K562 (cell line): ENCODE measurements at regions not wholly inside any gene's neighbourhood (a gene's known extent, or its start where the extent isn't known, plus 50 kb on each side); places are given as distances from the start of the nearest gene placed in this dataset.

Experiments used
- ATAC-seq: fragments of 200-7000 bp; cut with Tn5 transposase; 3 replicates; pipeline ENCODE4 v1.9.1; 2020; ENCODE audit warnings: moderate library complexity
- BruUV-seq: library from RNA; stranded (reverse); fragments of 400-500 nt; replicated peaks from 2 replicates; lab custom pipeline; 2021; lab: Mats Ljungman, UMichigan
- CTCF ChIA-PET: fragments of 300-600 bp; formaldehyde crosslinking; extraction: SDS; loops from one replicate; lab custom pipeline; 2021; ENCODE audit warnings: low intra/inter-chr PET ratio; lab: Yijun Ruan, JAX
- POLR2A ChIA-PET: fragments of 300-600, 350-650 bp; sonication (Branson Sonifier 250); formaldehyde crosslinking; extraction: SDS; loops from one replicate; lab custom pipeline; 2021; ENCODE audit warnings: antibody characterized with exemption, inconsistent platforms; lab: Yijun Ruan, JAX
- DNase-seq, 4 experiments: peaks; one replicate each; pipeline versions ENCODE4 v3.0.0 to v3.0.0-alpha.2; 2011 to 2018; ENCODE audit warnings: low spot score in 3 of 4, mixed read lengths in 3 of 4; ENCODE audit errors: extremely low read depth in 1 of 4
- FAIRE-seq: peaks from 2 replicates; lab custom pipeline; 2011; peaks lifted over from hg19 to GRCh38; lab: Jason Lieb, UNC
- H2AFZ ChIP-seq: 2 replicates; pipeline ENCODE4 v1.6.0; 2011; ENCODE audit warnings: low read depth, low read length, control low read depth, inconsistent platforms
- H3K27ac ChIP-seq: fragments of 200-600 bp; 3 replicates; pipeline ENCODE4 v1.8.0; 2011; ENCODE audit warnings: low read depth, mild to moderate bottlenecking, control low read depth, inconsistent platforms, low read length, moderate library complexity, mixed read lengths; ENCODE audit errors: extremely low read depth
- H3K27me3 ChIP-seq, 2 experiments: fragments of 300-600 bp in 1 of 2; 2 replicates in 1 of 2; 3 replicates in 1 of 2; pipeline versions ENCODE4 v1.6.0 to v1.8.0; 2011; ENCODE audit warnings: inconsistent platforms in 2 of 2, low read length in 2 of 2, mild to moderate bottlenecking in 1 of 2, mixed read lengths in 1 of 2, moderate library complexity in 1 of 2; ENCODE audit not compliant: control insufficient read depth in 2 of 2, insufficient read depth in 2 of 2
- H3K36me3 ChIP-seq: fragments of 300-600 bp; 3 replicates; pipeline ENCODE4 v1.8.0; 2011; ENCODE audit warnings: mild to moderate bottlenecking, low read length, inconsistent platforms; ENCODE audit not compliant: control insufficient read depth, insufficient read depth
- H3K4me1 ChIP-seq, 2 experiments: fragments of 200-600 bp in 1 of 2; replicated peaks in 1 of 2; 2 replicates in 1 of 2; 3 replicates in 1 of 2; pipeline versions ENCODE4 v1.5.1 to v1.8.0; 2011; ENCODE audit warnings: inconsistent platforms in 2 of 2, low read length in 2 of 2, mild to moderate bottlenecking in 1 of 2, mixed read lengths in 1 of 2, moderate library complexity in 1 of 2; ENCODE audit not compliant: control insufficient read depth in 2 of 2, insufficient read depth in 2 of 2
- H3K4me2 ChIP-seq: 2 replicates; pipeline ENCODE4 v1.6.1; 2011; ENCODE audit warnings: low read length, control low read depth, inconsistent platforms, mixed read lengths; ENCODE audit not compliant: insufficient read depth
- H3K4me3 ChIP-seq: fragments of 200-600 bp; sonication (generic), shearing (Covaris generic); 2 replicates; pipeline ENCODE4 v1.5.1; 2016; ENCODE audit warnings: control low read depth, inconsistent platforms
- H3K79me2 ChIP-seq: fragments of 200-600 bp; 3 replicates; pipeline ENCODE4 v1.8.0; 2011; ENCODE audit warnings: low read length, inconsistent platforms; ENCODE audit not compliant: control insufficient read depth, insufficient read depth
- H3K9ac ChIP-seq, 2 experiments: 2 replicates each; pipeline versions ENCODE4 v1.6.0 to v1.6.1; 2011; ENCODE audit warnings: low read depth in 2 of 2, low read length in 2 of 2, control low read depth in 1 of 2, inconsistent platforms in 1 of 2, mild to moderate bottlenecking in 1 of 2, mixed read lengths in 1 of 2; ENCODE audit not compliant: insufficient read depth in 1 of 2
- H3K9me1 ChIP-seq: one replicate; pipeline ENCODE4 v1.6.0; 2011; ENCODE audit warnings: inconsistent platforms, mild to moderate bottlenecking, low read length, moderate library complexity; ENCODE audit not compliant: control insufficient read depth, insufficient read depth
- H3K9me3 ChIP-seq: replicated peaks from 2 replicates; pipeline ENCODE4 v1.5.1; 2011; ENCODE audit warnings: low read depth, low read length, inconsistent platforms; ENCODE audit not compliant: control insufficient read depth, insufficient read depth
- H4K20me1 ChIP-seq: replicated peaks from 2 replicates; pipeline ENCODE4 v1.6.1; 2011; ENCODE audit warnings: low read length, inconsistent platforms, mixed read lengths; ENCODE audit not compliant: control insufficient read depth, insufficient read depth
- E2F5 ChIP-seq: sonication (generic); formaldehyde crosslinking; IDR thresholded peaks from 2 replicates; pipeline ENCODE4 v1.8.0; 2022; ENCODE audit warnings: mild to moderate bottlenecking, missing genetic modification reagents
- ETV1 ChIP-seq: fragments of 450-650 bp; conservative IDR thresholded peaks from 2 replicates; pipeline ENCODE4 v1.6.1; 2016; ENCODE audit warnings: missing genetic modification characterization, control low read depth, low read depth, missing compliant biosample characterization
- HIVEP1 ChIP-seq: fragments of 250-450 bp; sonication (Bioruptor Pico); IDR thresholded peaks from 2 replicates; pipeline ENCODE4 v1.4.0; 2020; ENCODE audit warnings: mild to moderate bottlenecking
- SRF ChIP-seq, 2 experiments: fragments of 250-450, 450-650 bp in 1 of 2; sonication (Bioruptor Pico) in 1 of 2; sonication (generic) in 1 of 2; formaldehyde crosslinking; IDR thresholded peaks; 2 replicates each; pipeline versions ENCODE4 v1.5.0 to v1.5.1; 2020 to 2022; ENCODE audit warnings: mild to moderate bottlenecking in 1 of 2, missing genetic modification reagents in 1 of 2
- TAF7 ChIP-seq: fragments of 450-650 bp; IDR thresholded peaks from 2 replicates; pipeline ENCODE4 v1.6.1; 2016; ENCODE audit warnings: missing genetic modification characterization, missing compliant biosample characterization
- TOE1 ChIP-seq, 2 experiments: fragments of 450-650 bp in 1 of 2; sonication (generic) in 1 of 2; formaldehyde crosslinking in 1 of 2; IDR thresholded peaks; 2 replicates each; pipeline versions ENCODE4 v1.7.1 to v1.8.0; 2016 to 2022; ENCODE audit warnings: borderline replicate concordance in 2 of 2, mild to moderate bottlenecking in 2 of 2, antibody characterized with exemption in 1 of 2, inconsistent platforms in 1 of 2, low read depth in 1 of 2, missing genetic modification reagents in 1 of 2, moderate library complexity in 1 of 2
- ZNF518B ChIP-seq: fragments of 250-450 bp; sonication (Bioruptor Pico); IDR thresholded peaks from 2 replicates; pipeline ENCODE4 v1.5.0; 2021; ENCODE audit warnings: mild to moderate bottlenecking, moderate library complexity
- ZNF583 ChIP-seq: fragments of 250-450 bp; sonication (Bioruptor Pico); IDR thresholded peaks from 2 replicates; pipeline ENCODE4 v1.4.0; 2020
- WGBS: fragments of 100-300 bp; shearing (Covaris generic); methylation state at CpG from one replicate; pipeline ENCODE4 v1.1.6; 2016; ENCODE audit warnings: low coverage, mixed read lengths; ENCODE audit not compliant: insufficient coverage; ENCODE audit errors: missing lambda C conversion rate; 5-methylcytosine and 5-hydroxymethylcytosine counted together
- in situ Hi-C: fragments of 300-500 bp; cut with MboI; formaldehyde crosslinking; loops from 4 replicates; pipeline ENCODE4 v1.15.0; 2018; ENCODE audit warnings: inconsistent platforms, mixed read lengths
- intact Hi-C: fragments of 100-400 bp; cut with micrococcal nuclease; formaldehyde crosslinking; loops from 2 replicates; pipeline ENCODE4 v1.14.2; 2022
- TF ChIP-seq, protein P1 (sequence below): sonication (generic); formaldehyde crosslinking; IDR thresholded peaks from 2 replicates; pipeline ENCODE4 v1.8.0; 2022; ENCODE audit warnings: mild to moderate bottlenecking, missing genetic modification reagents
- TF ChIP-seq, protein P2 (sequence below): fragments of 250-450 bp; sonication (Bioruptor Pico); IDR thresholded peaks from 2 replicates; pipeline ENCODE4 v1.8.0; 2021; ENCODE audit warnings: moderate library complexity, mild to moderate bottlenecking, inconsistent platforms

- Histone ChIP-seq H3K79me2 (no peaks in the 10 kb centered on the region), H3K4me1 (peaks cover 0 to 58% of the 10 kb centered on the region in 2 experiments; a peak in 3 of 5 replicates), H3K9ac (no peak overlapping the region), H3K36me3 (no peaks in the 10 kb centered on the region), H4K20me1 (no peaks in the 10 kb centered on the region), H3K4me2 (no peak overlapping the region), H2AFZ (peak overlapping the region; percentile 53; the same call in 1 of the 2 replicates), H3K9me1 (no peaks in the 10 kb centered on the region), H3K27me3 (no peaks in the 10 kb centered on the region), H3K27ac (peak overlapping the region; percentile 58; the same call in 2 of the 3 replicates), H3K4me3 (no peak overlapping the region), H3K9me3 (no peaks in the 10 kb centered on the region)
- BruUV-seq = no TSS peak
- FAIRE-seq (no peak), ATAC-seq (no peak), DNase-seq (no peak)
- in situ Hi-C loops (loop anchor here (5.0 kb wide), 1 partner anchor 50 kb away; no protein-coding TSS in a partner anchor), intact Hi-C loops (no loop called here)
- WGBS = 81% methylated on average over 7 of the region's 7 CpGs
- ChIA-PET CTCF (no interaction called here), POLR2A (interaction anchor here (1.0 to 1.4 kb wide), 3 partner anchors 10 to 92 kb away, joined by 3 to 5 read pairs (median 3); no protein-coding TSS in a partner anchor)
- TF ChIP-seq, protein P1, sequence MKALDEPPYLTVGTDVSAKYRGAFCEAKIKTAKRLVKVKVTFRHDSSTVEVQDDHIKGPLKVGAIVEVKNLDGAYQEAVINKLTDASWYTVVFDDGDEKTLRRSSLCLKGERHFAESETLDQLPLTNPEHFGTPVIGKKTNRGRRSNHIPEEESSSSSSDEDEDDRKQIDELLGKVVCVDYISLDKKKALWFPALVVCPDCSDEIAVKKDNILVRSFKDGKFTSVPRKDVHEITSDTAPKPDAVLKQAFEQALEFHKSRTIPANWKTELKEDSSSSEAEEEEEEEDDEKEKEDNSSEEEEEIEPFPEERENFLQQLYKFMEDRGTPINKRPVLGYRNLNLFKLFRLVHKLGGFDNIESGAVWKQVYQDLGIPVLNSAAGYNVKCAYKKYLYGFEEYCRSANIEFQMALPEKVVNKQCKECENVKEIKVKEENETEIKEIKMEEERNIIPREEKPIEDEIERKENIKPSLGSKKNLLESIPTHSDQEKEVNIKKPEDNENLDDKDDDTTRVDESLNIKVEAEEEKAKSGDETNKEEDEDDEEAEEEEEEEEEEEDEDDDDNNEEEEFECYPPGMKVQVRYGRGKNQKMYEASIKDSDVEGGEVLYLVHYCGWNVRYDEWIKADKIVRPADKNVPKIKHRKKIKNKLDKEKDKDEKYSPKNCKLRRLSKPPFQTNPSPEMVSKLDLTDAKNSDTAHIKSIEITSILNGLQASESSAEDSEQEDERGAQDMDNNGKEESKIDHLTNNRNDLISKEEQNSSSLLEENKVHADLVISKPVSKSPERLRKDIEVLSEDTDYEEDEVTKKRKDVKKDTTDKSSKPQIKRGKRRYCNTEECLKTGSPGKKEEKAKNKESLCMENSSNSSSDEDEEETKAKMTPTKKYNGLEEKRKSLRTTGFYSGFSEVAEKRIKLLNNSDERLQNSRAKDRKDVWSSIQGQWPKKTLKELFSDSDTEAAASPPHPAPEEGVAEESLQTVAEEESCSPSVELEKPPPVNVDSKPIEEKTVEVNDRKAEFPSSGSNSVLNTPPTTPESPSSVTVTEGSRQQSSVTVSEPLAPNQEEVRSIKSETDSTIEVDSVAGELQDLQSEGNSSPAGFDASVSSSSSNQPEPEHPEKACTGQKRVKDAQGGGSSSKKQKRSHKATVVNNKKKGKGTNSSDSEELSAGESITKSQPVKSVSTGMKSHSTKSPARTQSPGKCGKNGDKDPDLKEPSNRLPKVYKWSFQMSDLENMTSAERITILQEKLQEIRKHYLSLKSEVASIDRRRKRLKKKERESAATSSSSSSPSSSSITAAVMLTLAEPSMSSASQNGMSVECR (CRISPR knock-in tag) = no peak
- TF ChIP-seq ZNF583 (CRISPR knock-in tag) (peak; percentile 89), ZNF518B (CRISPR knock-in tag) (no peak), TAF7 (peak; percentile 57), ETV1 (tag) (no peak), E2F5 (no peak), TOE1 (IDR thresholded peaks at IDR 0.05; ENCODE audit: borderline replicate concordance) (no peak), TOE1 (CRISPR knock-in tag; IDR thresholded peaks at IDR 0.05; ENCODE audit: borderline replicate concordance, low read depth) (no peak), HIVEP1 (CRISPR knock-in tag) (peak; percentile 80; the same call in 1 of the 2 replicates), SRF (CRISPR knock-in tag; IDR thresholded peaks at IDR 0.05) (peak in 1 of 2 experiments; percentile 76; a peak in 1 of 4 replicates)
- TF ChIP-seq, protein P2, sequence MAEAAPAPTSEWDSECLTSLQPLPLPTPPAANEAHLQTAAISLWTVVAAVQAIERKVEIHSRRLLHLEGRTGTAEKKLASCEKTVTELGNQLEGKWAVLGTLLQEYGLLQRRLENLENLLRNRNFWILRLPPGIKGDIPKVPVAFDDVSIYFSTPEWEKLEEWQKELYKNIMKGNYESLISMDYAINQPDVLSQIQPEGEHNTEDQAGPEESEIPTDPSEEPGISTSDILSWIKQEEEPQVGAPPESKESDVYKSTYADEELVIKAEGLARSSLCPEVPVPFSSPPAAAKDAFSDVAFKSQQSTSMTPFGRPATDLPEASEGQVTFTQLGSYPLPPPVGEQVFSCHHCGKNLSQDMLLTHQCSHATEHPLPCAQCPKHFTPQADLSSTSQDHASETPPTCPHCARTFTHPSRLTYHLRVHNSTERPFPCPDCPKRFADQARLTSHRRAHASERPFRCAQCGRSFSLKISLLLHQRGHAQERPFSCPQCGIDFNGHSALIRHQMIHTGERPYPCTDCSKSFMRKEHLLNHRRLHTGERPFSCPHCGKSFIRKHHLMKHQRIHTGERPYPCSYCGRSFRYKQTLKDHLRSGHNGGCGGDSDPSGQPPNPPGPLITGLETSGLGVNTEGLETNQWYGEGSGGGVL (CRISPR knock-in tag) = 0 out of 2 replicates have a peak, but pooled peaks have one; percentile 17
Measured at GRCh38 chr3:171977441-171977840, 61.9 kb upstream of the FNDC3B start.
